ENCODE measurements at regions not wholly inside any gene's neighbourhood (a gene's known extent, or its start where the extent isn't known, plus 50 kb on each side); places are given as distances from the start of the nearest gene placed in this dataset.

DNA sequence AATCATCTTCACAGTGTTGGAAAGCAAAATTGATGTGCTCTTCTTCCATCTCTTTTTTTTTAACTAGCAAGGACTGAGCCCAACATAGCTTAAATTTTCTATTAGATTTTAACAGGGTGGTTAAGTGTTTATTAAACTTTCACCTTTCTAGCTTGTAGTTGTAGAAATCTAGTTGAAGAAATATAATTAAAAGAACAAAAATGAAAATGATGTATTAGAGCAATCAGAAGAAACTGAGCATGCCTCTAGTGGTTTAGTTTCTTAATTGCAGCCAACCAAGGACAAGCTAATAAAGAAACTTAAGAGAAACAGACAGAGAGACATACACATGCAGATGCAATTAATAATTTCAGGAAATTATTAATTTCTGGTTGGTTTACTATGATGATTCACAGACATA, 673.0 kb upstream of the LMO3 start:
- TF ChIP-seq POLR2AphosphoS2 (conservative IDR thresholded peaks at IDR 0.05; ENCODE audit: low read length) (no peak), RFX5 (IDR thresholded peaks at IDR 0.05) (no peak), POLR2A (IDR thresholded peaks at IDR 0.05; ENCODE audit: low read length) (no peak), HDAC2 (IDR thresholded peaks at IDR 0.05) (no peak), KDM1A (IDR thresholded peaks at IDR 0.05; ENCODE audit: low read depth) (no peak), EP300 (IDR thresholded peaks at IDR 0.05) (no peak), SMC3 (IDR thresholded peaks at IDR 0.05) (no peak)
- TF ChIP-seq, protein P1, sequence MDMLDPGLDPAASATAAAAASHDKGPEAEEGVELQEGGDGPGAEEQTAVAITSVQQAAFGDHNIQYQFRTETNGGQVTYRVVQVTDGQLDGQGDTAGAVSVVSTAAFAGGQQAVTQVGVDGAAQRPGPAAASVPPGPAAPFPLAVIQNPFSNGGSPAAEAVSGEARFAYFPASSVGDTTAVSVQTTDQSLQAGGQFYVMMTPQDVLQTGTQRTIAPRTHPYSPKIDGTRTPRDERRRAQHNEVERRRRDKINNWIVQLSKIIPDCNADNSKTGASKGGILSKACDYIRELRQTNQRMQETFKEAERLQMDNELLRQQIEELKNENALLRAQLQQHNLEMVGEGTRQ (IDR thresholded peaks at IDR 0.05): no peak
- TF ChIP-seq, protein P2, sequence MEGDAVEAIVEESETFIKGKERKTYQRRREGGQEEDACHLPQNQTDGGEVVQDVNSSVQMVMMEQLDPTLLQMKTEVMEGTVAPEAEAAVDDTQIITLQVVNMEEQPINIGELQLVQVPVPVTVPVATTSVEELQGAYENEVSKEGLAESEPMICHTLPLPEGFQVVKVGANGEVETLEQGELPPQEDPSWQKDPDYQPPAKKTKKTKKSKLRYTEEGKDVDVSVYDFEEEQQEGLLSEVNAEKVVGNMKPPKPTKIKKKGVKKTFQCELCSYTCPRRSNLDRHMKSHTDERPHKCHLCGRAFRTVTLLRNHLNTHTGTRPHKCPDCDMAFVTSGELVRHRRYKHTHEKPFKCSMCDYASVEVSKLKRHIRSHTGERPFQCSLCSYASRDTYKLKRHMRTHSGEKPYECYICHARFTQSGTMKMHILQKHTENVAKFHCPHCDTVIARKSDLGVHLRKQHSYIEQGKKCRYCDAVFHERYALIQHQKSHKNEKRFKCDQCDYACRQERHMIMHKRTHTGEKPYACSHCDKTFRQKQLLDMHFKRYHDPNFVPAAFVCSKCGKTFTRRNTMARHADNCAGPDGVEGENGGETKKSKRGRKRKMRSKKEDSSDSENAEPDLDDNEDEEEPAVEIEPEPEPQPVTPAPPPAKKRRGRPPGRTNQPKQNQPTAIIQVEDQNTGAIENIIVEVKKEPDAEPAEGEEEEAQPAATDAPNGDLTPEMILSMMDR (IDR thresholded peaks at IDR 0.05): peak; percentile 40
- TF ChIP-seq, protein P3, sequence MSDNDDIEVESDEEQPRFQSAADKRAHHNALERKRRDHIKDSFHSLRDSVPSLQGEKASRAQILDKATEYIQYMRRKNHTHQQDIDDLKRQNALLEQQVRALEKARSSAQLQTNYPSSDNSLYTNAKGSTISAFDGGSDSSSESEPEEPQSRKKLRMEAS (IDR thresholded peaks at IDR 0.05): no peak
